Stomach (tissue), 8 donors: ENCODE measurements at regions not wholly inside any gene's neighbourhood (a gene's known extent, or its start where the extent isn't known, plus 50 kb on each side); places are given as distances from the start of the nearest gene placed in this dataset.

Experiments
- DNase-seq, 2 donors: peaks; one replicate each; pipeline versions ENCODE4 v3.0.0 to v3.0.0-alpha.2; 2013 to 2019
- H3K27ac ChIP-seq, 5 donors: fragments of 200-600 bp in 4 of 5; sonication (generic) in 4 of 5; one replicate each; pipeline ENCODE4 v1.5.1; 2013 to 2019; ENCODE audit warnings: mild to moderate bottlenecking in 1 of 5, moderate library complexity in 1 of 5
- H3K27me3 ChIP-seq, 3 donors: fragments of 200-600 bp; sonication (generic); one replicate each; pipeline ENCODE4 v1.5.1; 2017 to 2019; ENCODE audit warnings: mixed run types in 1 of 3
- H3K36me3 ChIP-seq, 4 donors: fragments of 200-600 bp; sonication (generic); 1 replicate in 3 of 4; 2 replicates in 1 of 4; pipeline ENCODE4 v1.5.1; 2016 to 2019
- H3K4me1 ChIP-seq, 4 donors: fragments of 200-600 bp; sonication (generic); one replicate each; pipeline ENCODE4 v1.5.1; 2016 to 2019
- H3K4me3 ChIP-seq, 4 donors: fragments of 200-600 bp; sonication (generic) in 3 of 4; one replicate each; pipeline ENCODE4 v1.5.1; 2016 to 2019; ENCODE audit warnings: mild to moderate bottlenecking in 1 of 4
- H3K9me3 ChIP-seq, 4 donors: fragments of 200-600 bp; sonication (generic); one replicate each; pipeline ENCODE4 v1.5.1; 2016 to 2019
- EP300 ChIP-seq: sonication (generic); formaldehyde crosslinking; IDR thresholded peaks from one replicate; pipeline ENCODE4 v1.6.1; 2017; ENCODE audit warnings: antibody characterized with exemption
- POLR2A ChIP-seq, 4 donors: fragments of 450-650 bp; IDR thresholded peaks; one replicate each; pipeline ENCODE4 v1.6.1; 2016; ENCODE audit warnings: antibody characterized with exemption in 4 of 4, control low read depth in 2 of 4, mild to moderate bottlenecking in 1 of 4, moderate library complexity in 1 of 4
- POLR2AphosphoS5 ChIP-seq, 3 donors: sonication (generic); formaldehyde crosslinking; IDR thresholded peaks; one replicate each; pipeline ENCODE4 v1.6.1; 2016; ENCODE audit warnings: antibody characterized with exemption in 3 of 3
- WGBS, 5 donors: extraction: QIAGEN DNeasy Blood & Tissue Kit in 3 of 5; methylation state at CpG; one replicate each; pipeline versions ENCODE4 v1.1.5 to v1.1.7; 2013 to 2018; 5-methylcytosine and 5-hydroxymethylcytosine counted together
- intact Hi-C: fragments of 100-400 bp; cut with DNase I; formaldehyde crosslinking; loops from one replicate; pipeline ENCODE4 v1.15.1; 2023; ENCODE audit warnings: low total_unique reads
- TF ChIP-seq, protein P1 (sequence below), 7 experiments: fragments of 450-650 bp in 4 of 7; fragments of 200-600 bp in 3 of 7; sonication (generic) in 3 of 7; IDR thresholded peaks; one replicate each; pipeline ENCODE4 v1.5.1; 2016 to 2019; ENCODE audit warnings: antibody characterized with exemption in 7 of 7, control low read depth in 2 of 7, mild to moderate bottlenecking in 1 of 7
- donor health status: healthy with polysubstance abuse.
- donor health status: Bipolar disorder and iron deficiency.
- donor health status: healthy.

DNA sequence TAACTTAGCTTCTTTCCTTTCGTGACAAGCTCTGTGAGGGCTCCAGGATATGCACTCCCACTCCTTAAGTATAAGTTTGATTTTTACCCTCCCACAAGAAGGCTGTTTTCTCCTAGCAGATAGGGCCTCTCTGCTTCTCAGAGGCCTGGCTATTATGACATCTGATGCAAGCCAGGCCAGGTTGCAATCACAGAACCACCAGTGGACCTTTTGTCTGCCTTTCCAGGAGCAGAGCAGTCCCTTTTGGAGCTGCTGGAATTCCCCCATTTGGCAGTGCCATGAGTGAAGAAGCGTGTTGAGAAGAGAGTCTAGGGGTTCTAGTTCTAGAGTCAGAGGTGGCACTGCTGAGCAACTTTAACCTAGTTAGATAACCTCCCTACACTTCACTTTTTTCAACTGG is 1004.3 kb upstream of the SEMA6D start:
- H3K27me3 ChIP-seq, result no peaks in the 10 kb centered on the region
- DNase-seq, result no peak
- 71 to 78% (median 75%) methylated on average over 2 of the region's 2 CpGs for WGBS, 5 donors
- no peak overlapping the region for H3K4me3 ChIP-seq
- TF ChIP-seq, protein P1, sequence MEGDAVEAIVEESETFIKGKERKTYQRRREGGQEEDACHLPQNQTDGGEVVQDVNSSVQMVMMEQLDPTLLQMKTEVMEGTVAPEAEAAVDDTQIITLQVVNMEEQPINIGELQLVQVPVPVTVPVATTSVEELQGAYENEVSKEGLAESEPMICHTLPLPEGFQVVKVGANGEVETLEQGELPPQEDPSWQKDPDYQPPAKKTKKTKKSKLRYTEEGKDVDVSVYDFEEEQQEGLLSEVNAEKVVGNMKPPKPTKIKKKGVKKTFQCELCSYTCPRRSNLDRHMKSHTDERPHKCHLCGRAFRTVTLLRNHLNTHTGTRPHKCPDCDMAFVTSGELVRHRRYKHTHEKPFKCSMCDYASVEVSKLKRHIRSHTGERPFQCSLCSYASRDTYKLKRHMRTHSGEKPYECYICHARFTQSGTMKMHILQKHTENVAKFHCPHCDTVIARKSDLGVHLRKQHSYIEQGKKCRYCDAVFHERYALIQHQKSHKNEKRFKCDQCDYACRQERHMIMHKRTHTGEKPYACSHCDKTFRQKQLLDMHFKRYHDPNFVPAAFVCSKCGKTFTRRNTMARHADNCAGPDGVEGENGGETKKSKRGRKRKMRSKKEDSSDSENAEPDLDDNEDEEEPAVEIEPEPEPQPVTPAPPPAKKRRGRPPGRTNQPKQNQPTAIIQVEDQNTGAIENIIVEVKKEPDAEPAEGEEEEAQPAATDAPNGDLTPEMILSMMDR (IDR thresholded peaks at IDR 0.05), result no peak
- TF ChIP-seq EP300 (no peak), POLR2A (IDR thresholded peaks at IDR 0.05) (no peak)
- no peaks in the 10 kb centered on the region for H3K4me1 ChIP-seq
- no peaks in the 10 kb centered on the region for H3K36me3 ChIP-seq
- H3K27ac ChIP-seq, result no peak overlapping the region
- no peaks in the 10 kb centered on the region for H3K9me3 ChIP-seq
- intact Hi-C loops, result no loop called here

DNA sequence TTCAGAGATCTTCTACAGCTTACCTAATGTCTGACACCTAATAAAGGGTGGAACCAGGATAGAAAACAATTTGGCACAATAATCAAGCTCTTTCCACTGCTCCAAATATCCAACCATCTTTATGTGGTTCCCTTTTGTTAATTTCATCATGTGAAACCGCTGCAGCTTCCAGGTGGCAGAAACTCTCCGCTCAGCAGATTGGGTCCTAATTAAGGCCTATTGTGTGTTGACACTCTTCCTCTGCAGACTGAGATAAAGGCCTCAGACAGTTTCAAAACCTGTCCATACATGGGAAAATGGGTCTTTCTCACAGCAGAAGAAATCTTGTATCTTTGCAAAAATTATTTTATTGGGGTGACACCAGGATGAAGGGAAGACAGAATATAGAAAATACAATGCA is 1002.4 kb upstream of the SEMA6D start:
- H3K27me3 ChIP-seq, result no peaks in the 10 kb centered on the region
- no peaks in the 10 kb centered on the region for H3K36me3 ChIP-seq
- DNase-seq, result no peak
- 60 to 78% (median 63%) methylated on average over 2 of the region's 2 CpGs for WGBS, 5 donors
- TF ChIP-seq POLR2A (IDR thresholded peaks at IDR 0.05), result no peak
- no peak for TF ChIP-seq EP300
- TF ChIP-seq, protein P1 (IDR thresholded peaks at IDR 0.05), result no peak
- TF ChIP-seq POLR2AphosphoS5 (IDR thresholded peaks at IDR 0.05), result no peak
- no peaks in the 10 kb centered on the region for H3K4me1 ChIP-seq
- H3K4me3 ChIP-seq, result no peak overlapping the region
- H3K27ac ChIP-seq, result no peak overlapping the region
- no peaks in the 10 kb centered on the region for H3K9me3 ChIP-seq
- intact Hi-C loops, result no loop called here

DNA sequence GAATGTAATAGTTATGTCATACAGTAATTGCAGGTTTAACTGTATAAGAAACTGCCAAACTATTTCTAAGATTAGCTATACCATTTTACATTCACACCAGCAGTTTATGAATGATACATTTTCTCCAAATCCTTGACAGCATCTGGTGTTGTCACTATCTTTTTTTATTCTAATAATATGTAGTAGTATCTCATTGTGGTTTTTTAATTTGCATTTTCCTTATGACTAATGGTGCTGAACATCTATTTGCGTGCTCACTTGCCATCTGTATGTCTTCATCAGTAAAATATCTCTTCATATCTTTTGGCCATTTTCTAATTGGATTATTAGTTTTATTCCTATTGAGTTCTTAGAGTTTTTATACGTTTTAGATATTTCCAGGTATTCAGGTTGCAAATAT is 994.0 kb upstream of the SEMA6D start:
- H3K9me3 ChIP-seq, result peaks cover 0 to 17% (median 2%) of the 10 kb centered on the region in 4 donors
- no peaks in the 10 kb centered on the region for H3K36me3 ChIP-seq
- H3K4me3 ChIP-seq, result no peak overlapping the region
- no peak overlapping the region for H3K27ac ChIP-seq
- no peak for TF ChIP-seq EP300
- no peaks in the 10 kb centered on the region for H3K4me1 ChIP-seq
- intact Hi-C loops, result no loop called here
- no peaks in the 10 kb centered on the region for H3K27me3 ChIP-seq
- 72 to 84% (median 75%) methylated on average over 2 of the region's 2 CpGs for WGBS, 5 donors
- no peak for DNase-seq

DNA sequence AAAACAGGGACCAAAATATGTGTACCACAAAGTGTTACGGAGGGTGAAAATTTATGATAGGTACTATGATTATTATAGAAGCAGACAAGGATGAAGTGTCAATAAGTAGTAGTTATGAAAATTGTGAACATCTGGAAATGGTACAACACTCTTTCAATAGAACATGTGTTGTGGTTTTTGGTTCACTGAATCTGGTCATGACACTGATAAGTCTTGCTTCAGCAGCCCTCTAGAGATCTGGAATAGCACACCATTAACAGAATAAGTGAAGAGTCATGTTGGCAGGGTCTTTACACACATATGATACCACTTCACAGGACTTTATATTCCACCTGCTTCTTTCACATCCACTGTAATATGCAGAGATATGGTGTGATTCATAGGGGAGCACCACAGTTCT is 985.2 kb upstream of the SEMA6D start:
- Histone ChIP-seq H3K4me1 (no peaks in the 10 kb centered on the region), H3K4me3 (no peak overlapping the region), H3K27ac (no peak overlapping the region), H3K27me3 (no peaks in the 10 kb centered on the region), H3K9me3 (peaks cover 11 to 28% (median 14%) of the 10 kb centered on the region in 4 donors), H3K36me3 (no peaks in the 10 kb centered on the region)
- WGBS, 5 donors, result 89 to 100% (median 90%) methylated on average over 1 of the region's 1 CpG
- intact Hi-C loops, result no loop called here
- no peak for DNase-seq
- TF ChIP-seq, protein P1 (IDR thresholded peaks at IDR 0.05), result no peak
- no peak for TF ChIP-seq EP300
- no peak for TF ChIP-seq POLR2A (IDR thresholded peaks at IDR 0.05)
- no peak for TF ChIP-seq POLR2AphosphoS5 (IDR thresholded peaks at IDR 0.05)

DNA sequence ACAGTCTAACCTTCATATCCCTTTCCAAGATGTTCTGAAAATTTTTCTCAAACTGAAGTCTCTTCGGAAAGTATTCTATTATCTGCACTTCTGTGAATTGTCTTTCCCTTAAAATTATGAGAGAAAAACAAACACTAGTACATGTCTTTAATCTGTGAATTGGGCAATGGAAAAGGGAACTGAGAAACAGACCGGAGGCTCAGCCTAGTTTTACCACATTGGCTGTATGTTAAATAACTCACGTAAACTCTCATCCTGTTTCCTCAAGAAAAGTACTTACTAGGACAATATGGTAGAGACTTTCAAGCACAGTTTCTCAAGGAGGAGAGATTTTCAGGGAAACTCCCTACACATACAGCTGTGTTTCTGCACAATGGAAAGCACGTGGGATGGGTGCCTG is 982.2 kb upstream of the SEMA6D start:
- Histone ChIP-seq H3K27ac (no peak overlapping the region), H3K4me1 (no peaks in the 10 kb centered on the region), H3K9me3 (no peaks in the 10 kb centered on the region), H3K4me3 (no peak overlapping the region), H3K36me3 (no peaks in the 10 kb centered on the region), H3K27me3 (no peaks in the 10 kb centered on the region)
- intact Hi-C loops, result no loop called here
- WGBS, 5 donors, result 74 to 81% (median 77%) methylated on average over 4 of the region's 4 CpGs
- DNase-seq, result no peak
- TF ChIP-seq EP300, result no peak
- TF ChIP-seq POLR2A (IDR thresholded peaks at IDR 0.05), result no peak
- TF ChIP-seq, protein P1 (IDR thresholded peaks at IDR 0.05), result no peak
